Jurkat, Clone E6-1 (cell line): ENCODE measurements at regions not wholly inside any gene's neighbourhood (a gene's known extent, or its start where the extent isn't known, plus 50 kb on each side); places are given as distances from the start of the nearest gene placed in this dataset.
"Not testable (repeated sequence)": the region's sequence is repeated elsewhere in the genome, so short reads cannot be mapped to it uniquely, and the experiment has no call there.

Experiments used
- DNase-seq: peaks from one replicate; pipeline ENCODE4 v3.0.0-alpha.2; 2011; ENCODE audit warnings: low read depth, low spot score
- H3K4me3 ChIP-seq: 2 replicates; pipeline ENCODE4 v1.5.1; 2011; ENCODE audit warnings: mild to moderate bottlenecking, low read length, control low read depth, moderate library complexity

GRCh38 chr13:68908879-68909278, 1198.7 kb upstream of the ATXN8OS start:
- DNase-seq = no peak
- no peak overlapping the region for H3K4me3 ChIP-seq

GRCh38 chr13:68905186-68905585, 1202.4 kb upstream of the ATXN8OS start:
- no peak for DNase-seq
- H3K4me3 ChIP-seq = no peak overlapping the region

- no peak for DNase-seq
- no peak overlapping the region for H3K4me3 ChIP-seq
These were observed 1210.2 kb upstream of the ATXN8OS start for GRCh38 chr13:68897331-68897928.

GRCh38 chr13:68895696-68896095, 1211.9 kb upstream of the ATXN8OS start:
- DNase-seq = no peak

GRCh38 chr13:68893721-68894120, 1213.9 kb upstream of the ATXN8OS start:
- not testable (repeated sequence) for DNase-seq, H3K4me3 ChIP-seq

More at GRCh38 chr13:68895696-68896095, 1211.9 kb upstream of the ATXN8OS start:
- H3K4me3 ChIP-seq = no peak overlapping the region

GRCh38 chr13:68892596-68892995, 1215.0 kb upstream of the ATXN8OS start:
- DNase-seq, H3K4me3 ChIP-seq: not testable (repeated sequence)

GRCh38 chr13:68890101-68890500, 1217.5 kb upstream of the ATXN8OS start:
- not testable (repeated sequence) for H3K4me3 ChIP-seq, DNase-seq

- DNase-seq = no peak
- no peak overlapping the region for H3K4me3 ChIP-seq
These were observed 1218.8 kb upstream of the ATXN8OS start for GRCh38 chr13:68888832-68889231.

- DNase-seq = no peak
- H3K4me3 ChIP-seq = no peak overlapping the region
These were observed 1235.3 kb upstream of the ATXN8OS start for GRCh38 chr13:68872338-68872737.

- H3K4me3 ChIP-seq = no peak overlapping the region
- no peak for DNase-seq
These were observed 1256.6 kb upstream of the ATXN8OS start for GRCh38 chr13:68851026-68851425.

GRCh38 chr13:68850160-68850559, 1257.5 kb upstream of the ATXN8OS start:
- no peak overlapping the region for H3K4me3 ChIP-seq
- DNase-seq = no peak

- DNase-seq = no peak
- no peak overlapping the region for H3K4me3 ChIP-seq
These were observed 1261.0 kb upstream of the ATXN8OS start for GRCh38 chr13:68846663-68847062.

- H3K4me3 ChIP-seq = no peak overlapping the region
- no peak for DNase-seq
These were observed 1273.3 kb upstream of the ATXN8OS start for GRCh38 chr13:68834375-68834774.

GRCh38 chr13:68816715-68817114, 1290.9 kb upstream of the ATXN8OS start:
- DNase-seq = no peak
- no peak overlapping the region for H3K4me3 ChIP-seq

GRCh38 chr13:68813180-68813796, 1294.3 kb upstream of the ATXN8OS start:
- H3K4me3 ChIP-seq = no peak overlapping the region
- DNase-seq = no peak

GRCh38 chr13:68810660-68811059, 1297.0 kb upstream of the ATXN8OS start:
- DNase-seq = no peak
- no peak overlapping the region for H3K4me3 ChIP-seq

GRCh38 chr13:68808456-68808855, 1299.2 kb upstream of the ATXN8OS start:
- no peak for DNase-seq
- H3K4me3 ChIP-seq = no peak overlapping the region

- H3K4me3 ChIP-seq = no peak overlapping the region
- no peak for DNase-seq
These were observed 1301.5 kb upstream of the ATXN8OS start for GRCh38 chr13:68806125-68806524.

GRCh38 chr13:68784275-68784674, 1323.4 kb upstream of the ATXN8OS start:
- no peak overlapping the region for H3K4me3 ChIP-seq
- DNase-seq = no peak

GRCh38 chr13:68759617-68760016, 1348.0 kb upstream of the ATXN8OS start:
- no peak overlapping the region for H3K4me3 ChIP-seq
- DNase-seq = no peak

GRCh38 chr13:68749796-68750195, 1357.8 kb upstream of the ATXN8OS start:
- no peak for DNase-seq
- H3K4me3 ChIP-seq = no peak overlapping the region
